Psoas muscle (tissue), 7 donors: ENCODE measurements at regions not wholly inside any gene's neighbourhood (a gene's known extent, or its start where the extent isn't known, plus 50 kb on each side); places are given as distances from the start of the nearest gene placed in this dataset.

Experiments
- ATAC-seq, 4 donors: fragments of 200-7000 bp; cut with Tn5 transposase; one replicate each; pipeline ENCODE4 v1.9.1; 2020; ENCODE audit warnings: moderate library complexity in 3 of 4, mild to moderate bottlenecking in 2 of 4
- DNase-seq, 2 donors: peaks; one replicate each; pipeline ENCODE4 v3.0.0-alpha.2; 2020
- H3K27ac ChIP-seq: fragments of 200-600 bp; one replicate; pipeline ENCODE4 v1.8.0; 2022
- H3K27me3 ChIP-seq, 3 donors: fragments of 200-600 bp in 1 of 3; one replicate each; pipeline versions ENCODE4 v1.6.1 to v1.8.0; 2013 to 2022; ENCODE audit warnings: low read length in 2 of 3, mild to moderate bottlenecking in 2 of 3, moderate library complexity in 1 of 3; ENCODE audit not compliant: insufficient read depth in 3 of 3
- H3K36me3 ChIP-seq, 2 donors: fragments of 200-600 bp in 1 of 2; one replicate each; pipeline versions ENCODE4 v1.6.1 to v1.8.0; 2013 to 2022; ENCODE audit warnings: low read depth in 1 of 2, mild to moderate bottlenecking in 1 of 2, moderate library complexity in 1 of 2; ENCODE audit not compliant: insufficient read depth in 1 of 2
- H3K4me1 ChIP-seq: fragments of 200-600 bp; one replicate; pipeline ENCODE4 v1.8.0; 2022
- H3K4me3 ChIP-seq: fragments of 200-600 bp; one replicate; pipeline ENCODE4 v1.8.0; 2022; ENCODE audit warnings: mild to moderate bottlenecking
- H3K9me3 ChIP-seq: fragments of 200-600 bp; one replicate; pipeline ENCODE4 v1.8.0; 2022
- WGBS, 3 donors: extraction: QIAGEN DNeasy Blood & Tissue Kit; methylation state at CpG; one replicate each; pipeline versions ENCODE4 v1.1.6 to v1.1.7; 2013; 5-methylcytosine and 5-hydroxymethylcytosine counted together
- intact Hi-C, 2 donors: fragments of 100-400 bp; cut with DNase I; formaldehyde crosslinking; loops; one replicate each; pipeline versions ENCODE4 v1.11.0 to v1.14.2; 2022
- TF ChIP-seq, protein P1 (sequence below): fragments of 200-600 bp; IDR thresholded peaks from one replicate; pipeline ENCODE4 v1.8.0; 2022; ENCODE audit warnings: antibody characterized with exemption
- donor health status: healthy with polysubstance abuse.
- donor health status: DM: no; HTN: no; CAD: no; lungs with moderate emphysema.
- donor health status: Bipolar disorder and iron deficiency.
- donor health status: healthy.
- donor health status: DM: yes; HTN: yes; CAD: no.
- donor health status: DM: no; HTN: no; CAD: no.
- donor health status: DM: yes; HTN: yes; CAD: no.

DNA sequence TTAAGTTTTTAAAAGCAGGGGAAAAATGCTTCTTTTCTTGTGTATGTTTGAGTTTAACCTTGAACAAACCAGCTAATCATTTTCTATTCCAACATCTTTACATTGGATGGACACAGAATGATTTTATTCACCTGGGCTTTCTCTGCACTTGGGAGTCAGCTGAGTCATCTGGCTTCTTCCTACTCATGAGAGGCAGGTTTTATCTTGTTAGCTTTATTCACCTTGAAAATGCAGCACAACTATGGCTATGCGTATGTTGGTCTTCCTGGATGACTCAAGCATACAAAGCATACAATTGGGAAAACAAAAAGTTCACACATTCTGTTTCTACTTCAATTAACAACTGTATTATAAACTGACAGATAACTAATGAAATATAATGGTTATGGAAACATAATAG, 737.7 kb downstream of the FRK start:
- Histone ChIP-seq H3K27ac (no peak overlapping the region), H3K36me3 (no peaks in the 10 kb centered on the region), H3K9me3 (no peaks in the 10 kb centered on the region), H3K4me1 (no peaks in the 10 kb centered on the region), H3K4me3 (no peak overlapping the region), H3K27me3 (no peaks in the 10 kb centered on the region)
- ATAC-seq (no peak), DNase-seq (no peak)
- 93 to 100% (median 95%) methylated on average over 1 of the region's 1 CpG for WGBS, 3 donors
- TF ChIP-seq, protein P1, sequence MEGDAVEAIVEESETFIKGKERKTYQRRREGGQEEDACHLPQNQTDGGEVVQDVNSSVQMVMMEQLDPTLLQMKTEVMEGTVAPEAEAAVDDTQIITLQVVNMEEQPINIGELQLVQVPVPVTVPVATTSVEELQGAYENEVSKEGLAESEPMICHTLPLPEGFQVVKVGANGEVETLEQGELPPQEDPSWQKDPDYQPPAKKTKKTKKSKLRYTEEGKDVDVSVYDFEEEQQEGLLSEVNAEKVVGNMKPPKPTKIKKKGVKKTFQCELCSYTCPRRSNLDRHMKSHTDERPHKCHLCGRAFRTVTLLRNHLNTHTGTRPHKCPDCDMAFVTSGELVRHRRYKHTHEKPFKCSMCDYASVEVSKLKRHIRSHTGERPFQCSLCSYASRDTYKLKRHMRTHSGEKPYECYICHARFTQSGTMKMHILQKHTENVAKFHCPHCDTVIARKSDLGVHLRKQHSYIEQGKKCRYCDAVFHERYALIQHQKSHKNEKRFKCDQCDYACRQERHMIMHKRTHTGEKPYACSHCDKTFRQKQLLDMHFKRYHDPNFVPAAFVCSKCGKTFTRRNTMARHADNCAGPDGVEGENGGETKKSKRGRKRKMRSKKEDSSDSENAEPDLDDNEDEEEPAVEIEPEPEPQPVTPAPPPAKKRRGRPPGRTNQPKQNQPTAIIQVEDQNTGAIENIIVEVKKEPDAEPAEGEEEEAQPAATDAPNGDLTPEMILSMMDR: no peak
- intact Hi-C loops: no loop called here

GRCh38 chr6:115319823-115320222, 740.9 kb downstream of the FRK start:
- intact Hi-C loops: no loop called here
- no peaks in the 10 kb centered on the region for H3K27me3 ChIP-seq
- H3K27ac ChIP-seq: no peak overlapping the region
- H3K4me3 ChIP-seq: no peak overlapping the region
- H3K9me3 ChIP-seq: no peaks in the 10 kb centered on the region
- DNase-seq: no peak
- H3K4me1 ChIP-seq: no peaks in the 10 kb centered on the region
- H3K36me3 ChIP-seq: no peaks in the 10 kb centered on the region
- TF ChIP-seq, protein P1: no peak
- no peak for ATAC-seq
- WGBS, 3 donors: 64 to 88% (median 79%) methylated on average over 1 of the region's 1 CpG

GRCh38 chr6:115310156-115310555, 750.5 kb downstream of the FRK start:
- intact Hi-C loops: no loop called here
- ATAC-seq: no peak
- 84 to 94% (median 90%) methylated on average over 6 of the region's 6 CpGs for WGBS, 3 donors
- TF ChIP-seq, protein P1: no peak
- Histone ChIP-seq H3K27ac (no peak overlapping the region), H3K4me1 (no peaks in the 10 kb centered on the region), H3K4me3 (no peak overlapping the region), H3K36me3 (no peaks in the 10 kb centered on the region), H3K9me3 (no peaks in the 10 kb centered on the region), H3K27me3 (no peaks in the 10 kb centered on the region)
- no peak for DNase-seq

- intact Hi-C loops: no loop called here
- no peak overlapping the region for H3K27ac ChIP-seq
- H3K36me3 ChIP-seq: no peaks in the 10 kb centered on the region
- DNase-seq (no peak), ATAC-seq (no peak)
- TF ChIP-seq, protein P1: no peak
- H3K4me1 ChIP-seq: no peaks in the 10 kb centered on the region
- WGBS, 3 donors: 22 to 32% (median 23%) methylated on average over 4 of the region's 4 CpGs
- H3K27me3 ChIP-seq: no peaks in the 10 kb centered on the region
- no peaks in the 10 kb centered on the region for H3K9me3 ChIP-seq
- no peak overlapping the region for H3K4me3 ChIP-seq
Measured at GRCh38 chr6:115302731-115303130, 758.0 kb downstream of the FRK start.

GRCh38 chr6:115287467-115287866, 773.2 kb downstream of the FRK start:
- DNase-seq: no peak
- peaks cover 0 to 2% (median 0%) of the 10 kb centered on the region in 3 donors for H3K27me3 ChIP-seq
- no peak for ATAC-seq
- no peaks in the 10 kb centered on the region for H3K9me3 ChIP-seq
- WGBS, 3 donors: 81 to 94% (median 82%) methylated on average over 4 of the region's 4 CpGs
- intact Hi-C loops: no loop called here
- no peak overlapping the region for H3K27ac ChIP-seq
- TF ChIP-seq, protein P1: no peak
- no peaks in the 10 kb centered on the region for H3K36me3 ChIP-seq
- H3K4me3 ChIP-seq: no peak overlapping the region
- H3K4me1 ChIP-seq: no peaks in the 10 kb centered on the region
